Femur (tissue), 1 donor: ENCODE measurements at regions not wholly inside any gene's neighbourhood (a gene's known extent, or its start where the extent isn't known, plus 50 kb on each side); places are given as distances from the start of the nearest gene placed in this dataset.

ENCODE experiments used
- DNase-seq: peaks from one replicate; pipeline ENCODE4 v3.0.0-alpha.2; 2017

GRCh38 chr5:74141053-74141452 is 499.5 kb downstream of the ENC1 start:
- DNase-seq = no peak

GRCh38 chr5:74140409-74140808 is 500.1 kb downstream of the ENC1 start:
- DNase-seq = no peak

- no peak for DNase-seq
These were observed 500.9 kb downstream of the ENC1 start for GRCh38 chr5:74139589-74139988.

GRCh38 chr5:74138721-74139120 is 501.8 kb downstream of the ENC1 start:
- DNase-seq = no peak

- peak; percentile 44 for DNase-seq
These were observed 504.2 kb downstream of the ENC1 start for GRCh38 chr5:74136276-74136825.

- no peak for DNase-seq
These were observed 505.5 kb downstream of the ENC1 start for GRCh38 chr5:74135033-74135432.

GRCh38 chr5:74132485-74132884 is 506.5 kb downstream of the ARHGEF28 start:
- no peak for DNase-seq

GRCh38 chr5:74131250-74131649 is 505.3 kb downstream of the ARHGEF28 start:
- no peak for DNase-seq

- no peak for DNase-seq
These were observed 504.3 kb downstream of the ARHGEF28 start for GRCh38 chr5:74130155-74130897.

GRCh38 chr5:74127381-74128320 is 501.7 kb downstream of the ARHGEF28 start:
- no peak for DNase-seq

- no peak for DNase-seq
These were observed 500.3 kb downstream of the ARHGEF28 start for GRCh38 chr5:74126294-74126693.

GRCh38 chr5:74124826-74125225 is 498.8 kb downstream of the ARHGEF28 start:
- DNase-seq = no peak

- peak; percentile 70 for DNase-seq
These were observed 497.9 kb downstream of the ARHGEF28 start for GRCh38 chr5:74123929-74124328.

GRCh38 chr5:74122979-74123590 is 497.1 kb downstream of the ARHGEF28 start:
- DNase-seq = no peak

GRCh38 chr5:74122175-74122574 is 496.2 kb downstream of the ARHGEF28 start:
- no peak for DNase-seq

GRCh38 chr5:74120585-74120984 is 494.6 kb downstream of the ARHGEF28 start:
- DNase-seq = no peak

GRCh38 chr5:74118071-74118470 is 492.1 kb downstream of the ARHGEF28 start:
- DNase-seq = no peak

GRCh38 chr5:74116984-74117383 is 491.0 kb downstream of the ARHGEF28 start:
- no peak for DNase-seq

- DNase-seq = no peak
These were observed 490.3 kb downstream of the ARHGEF28 start for GRCh38 chr5:74116266-74116665.

- no peak for DNase-seq
These were observed 487.9 kb downstream of the ARHGEF28 start for GRCh38 chr5:74113927-74114326.

GRCh38 chr5:74113196-74113540 is 487.2 kb downstream of the ARHGEF28 start:
- no peak for DNase-seq

GRCh38 chr5:74112372-74113195 is 486.6 kb downstream of the ARHGEF28 start:
- peak; percentile 44 for DNase-seq
